Lung microvascular endothelial cell (primary cell): ENCODE measurements at regions not wholly inside any gene's neighbourhood (a gene's known extent, or its start where the extent isn't known, plus 50 kb on each side); places are given as distances from the start of the nearest gene placed in this dataset.

Experiments
- DNase-seq, 2 donors: peaks; one replicate each; pipeline versions ENCODE4 v3.0.0 to v3.0.0-alpha.2; 2010; ENCODE audit warnings: low read depth in 2 of 2

DNA sequence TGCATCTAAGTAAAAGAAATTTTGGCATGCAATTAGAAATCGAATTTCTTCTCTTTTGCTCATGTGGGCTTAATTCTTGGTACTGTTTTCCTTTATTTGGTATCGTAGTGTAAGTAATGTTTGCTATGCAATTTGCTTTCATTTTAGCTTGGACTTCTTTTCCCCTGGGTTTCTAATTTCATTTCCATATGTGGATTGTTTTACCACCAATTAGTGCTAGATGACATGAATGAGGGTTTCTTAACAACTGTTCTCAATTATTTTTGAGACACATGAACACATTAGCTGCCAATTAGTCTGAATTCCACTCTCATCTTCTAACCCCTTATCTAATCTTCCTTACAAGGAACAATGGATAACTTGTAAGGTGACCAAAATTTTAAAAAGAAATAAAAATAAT lies 1047.2 kb upstream of the PIK3C3 start:
- no peak for DNase-seq

DNA sequence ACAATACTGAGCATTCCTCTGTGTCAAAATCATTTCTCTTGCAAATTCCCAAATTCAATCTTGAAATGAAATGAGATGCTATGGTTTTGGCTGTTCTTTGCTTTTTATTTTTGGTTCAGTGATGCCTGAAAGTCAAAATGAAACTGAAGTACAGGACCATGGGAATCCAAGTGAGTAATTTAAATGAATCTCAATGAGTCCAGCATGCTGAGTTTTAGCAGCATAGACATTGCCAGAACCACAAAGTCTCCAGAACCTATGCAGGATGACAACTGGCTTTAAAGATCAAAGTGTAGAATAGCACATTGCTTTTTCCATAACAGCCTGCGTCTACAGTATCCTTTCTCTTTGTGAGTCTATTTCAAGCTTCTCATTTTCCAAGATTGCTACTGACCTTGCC lies 1050.7 kb upstream of the PIK3C3 start:
- no peak for DNase-seq

DNA sequence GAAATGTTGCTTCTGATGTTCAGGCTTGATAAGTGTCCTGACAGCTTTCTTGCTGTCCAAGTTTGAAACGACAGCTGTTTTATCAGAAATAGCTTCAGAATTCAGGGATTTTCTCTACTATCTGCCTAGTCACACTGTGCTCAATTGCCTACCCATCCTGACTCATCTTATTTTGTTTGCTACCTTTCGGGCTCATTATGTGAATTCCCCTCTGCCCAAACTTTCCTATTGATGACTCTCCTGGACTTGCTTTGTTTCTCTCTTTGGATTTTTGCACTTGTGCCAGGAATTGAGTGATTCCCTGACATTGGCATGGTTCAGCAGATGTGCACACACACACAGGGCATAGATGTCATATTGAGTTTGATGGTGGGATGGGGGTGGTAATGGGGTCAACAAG lies 1052.6 kb upstream of the PIK3C3 start:
- peak in 1 of 2 donors; percentile 35 for DNase-seq

DNA sequence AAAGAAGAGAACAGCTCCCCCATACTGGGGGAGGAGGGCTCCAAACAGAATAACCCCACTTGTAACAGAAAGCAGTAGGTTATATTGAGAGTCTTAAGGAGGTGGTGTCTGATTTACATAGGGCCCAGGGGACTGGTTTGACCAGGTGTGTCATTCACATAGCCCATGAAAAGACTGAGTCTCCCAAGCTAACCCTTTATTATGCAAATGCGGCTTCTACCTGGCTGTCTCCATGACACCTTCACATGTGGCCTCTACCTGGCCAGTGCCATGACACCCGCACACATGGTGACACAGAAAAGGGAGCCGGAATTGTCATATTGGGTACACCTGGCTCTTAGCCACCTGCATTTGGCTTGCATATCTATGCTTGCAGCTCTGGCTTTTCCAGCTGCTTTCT lies 1057.2 kb upstream of the PIK3C3 start:
- DNase-seq, result no peak

DNA sequence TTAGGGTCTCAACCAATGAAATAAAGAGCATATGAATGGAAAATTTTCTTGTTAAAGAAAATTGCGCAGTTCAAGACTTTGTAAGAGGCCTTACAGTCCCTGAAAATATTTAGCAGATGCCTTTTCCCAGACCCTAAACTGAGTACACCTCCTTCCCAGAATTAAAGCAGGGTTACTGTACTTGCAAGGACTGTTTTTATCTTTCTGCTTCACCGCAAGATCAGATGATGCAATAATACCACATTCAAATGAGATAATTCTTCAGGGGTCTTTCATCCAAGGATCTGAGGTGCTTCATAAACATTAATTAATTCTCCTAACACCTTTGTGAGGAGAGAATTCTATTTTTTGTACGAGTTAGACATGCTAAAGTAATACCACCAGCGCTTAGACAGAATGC lies 1071.8 kb upstream of the PIK3C3 start:
- no peak for DNase-seq

DNA sequence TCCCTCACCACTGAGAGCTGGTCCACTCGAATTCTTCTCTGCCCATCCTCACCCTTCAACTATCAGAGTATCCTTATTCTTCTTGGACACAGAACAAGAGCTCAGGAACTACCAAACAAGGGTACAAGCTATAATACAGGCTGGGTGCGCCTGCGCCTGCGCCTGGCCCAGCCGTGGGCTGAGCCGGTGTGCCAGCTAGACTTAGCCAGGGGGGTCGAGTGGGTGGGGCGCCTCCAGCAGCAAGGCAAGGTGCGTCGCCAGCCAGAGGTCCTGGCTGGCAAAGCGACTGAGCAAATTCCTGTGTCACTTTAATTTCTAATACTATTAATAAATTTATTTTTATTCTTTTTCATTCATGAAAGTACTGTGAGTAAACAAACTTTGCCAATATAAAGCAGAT lies 1072.6 kb upstream of the PIK3C3 start:
- DNase-seq, result no peak

DNA sequence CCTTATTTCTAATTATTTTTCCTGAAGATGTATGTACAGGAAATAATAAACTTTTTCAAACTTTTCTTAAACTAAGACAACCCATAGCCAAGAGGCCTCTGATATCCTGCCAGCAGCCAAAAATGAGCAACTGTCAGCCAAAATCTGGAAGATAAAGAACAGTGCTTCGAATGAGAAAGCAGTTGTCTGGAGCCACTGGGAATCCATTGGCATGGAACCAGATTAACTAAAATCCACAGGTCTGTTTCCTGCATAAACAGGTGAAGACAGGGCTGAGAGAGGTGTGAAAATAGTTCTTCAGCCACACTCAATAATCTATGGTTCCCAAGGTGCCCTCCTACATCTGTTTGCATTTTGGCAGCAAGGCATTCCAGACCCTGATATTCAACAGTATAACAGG lies 1076.7 kb upstream of the PIK3C3 start:
- no peak for DNase-seq

DNA sequence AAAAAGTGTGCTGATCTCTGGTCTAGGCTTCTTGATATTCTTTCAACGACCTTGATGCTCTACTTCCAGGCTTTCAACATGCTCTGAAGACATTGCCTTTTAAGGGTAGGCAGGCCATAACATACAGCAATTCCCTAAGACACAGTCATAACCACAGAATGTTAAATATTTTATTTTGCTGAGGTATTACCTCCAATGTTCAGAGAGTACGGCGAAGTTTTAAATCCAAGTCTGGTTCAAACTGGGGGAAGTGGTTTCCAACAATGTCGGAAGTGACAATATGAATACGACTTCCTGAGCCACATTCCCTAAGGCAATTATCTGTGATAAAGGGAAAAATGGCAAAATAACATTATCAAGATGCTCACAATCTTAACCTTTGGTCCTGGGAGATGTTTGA lies 1077.9 kb upstream of the PIK3C3 start:
- peak in 1 of 2 donors; percentile 50 for DNase-seq

DNA sequence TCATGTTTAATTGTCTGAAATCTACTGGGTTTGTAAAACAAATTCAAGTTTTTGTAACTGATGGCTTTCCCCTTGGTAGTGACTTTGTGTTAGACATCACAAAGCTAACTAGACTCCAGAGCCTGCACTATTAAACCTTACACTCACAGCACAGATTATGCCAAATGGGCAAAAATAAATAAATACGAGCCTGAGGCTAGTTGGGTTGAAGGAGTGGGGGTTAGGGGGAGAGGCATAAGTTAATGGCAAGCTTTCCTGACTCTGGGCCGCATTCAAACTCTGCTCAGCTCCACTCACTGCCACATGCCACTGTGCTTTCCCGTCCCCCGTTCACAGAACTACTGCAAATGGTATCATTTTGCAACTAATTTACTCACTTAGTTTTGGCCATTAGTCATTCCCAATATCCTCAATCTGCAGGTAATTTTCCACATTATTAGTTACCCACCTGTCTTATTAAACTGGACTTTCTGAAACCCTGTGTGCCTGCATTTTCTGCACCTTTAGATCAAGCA lies 1079.9 kb upstream of the PIK3C3 start:
- DNase-seq, result no peak

DNA sequence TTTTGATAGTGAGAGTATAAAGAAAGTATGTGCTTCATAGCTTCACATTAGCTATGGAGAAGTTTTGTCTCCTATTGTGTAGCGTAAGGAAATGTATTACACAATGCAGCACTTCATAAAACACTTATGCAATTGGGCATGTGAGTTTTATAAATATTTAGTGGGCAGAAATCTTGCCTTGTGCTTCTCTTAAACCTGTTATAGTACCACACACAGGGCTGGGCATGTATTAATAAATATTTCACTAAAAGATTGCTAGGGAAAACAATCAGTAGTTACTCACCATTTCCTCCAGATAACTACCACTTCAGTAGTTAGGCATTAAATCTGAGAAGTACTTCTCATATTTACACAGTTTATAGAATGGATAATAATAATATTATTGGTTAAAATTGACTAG lies 1080.8 kb upstream of the PIK3C3 start:
- peak in 1 of 2 donors; percentile 24 for DNase-seq

DNA sequence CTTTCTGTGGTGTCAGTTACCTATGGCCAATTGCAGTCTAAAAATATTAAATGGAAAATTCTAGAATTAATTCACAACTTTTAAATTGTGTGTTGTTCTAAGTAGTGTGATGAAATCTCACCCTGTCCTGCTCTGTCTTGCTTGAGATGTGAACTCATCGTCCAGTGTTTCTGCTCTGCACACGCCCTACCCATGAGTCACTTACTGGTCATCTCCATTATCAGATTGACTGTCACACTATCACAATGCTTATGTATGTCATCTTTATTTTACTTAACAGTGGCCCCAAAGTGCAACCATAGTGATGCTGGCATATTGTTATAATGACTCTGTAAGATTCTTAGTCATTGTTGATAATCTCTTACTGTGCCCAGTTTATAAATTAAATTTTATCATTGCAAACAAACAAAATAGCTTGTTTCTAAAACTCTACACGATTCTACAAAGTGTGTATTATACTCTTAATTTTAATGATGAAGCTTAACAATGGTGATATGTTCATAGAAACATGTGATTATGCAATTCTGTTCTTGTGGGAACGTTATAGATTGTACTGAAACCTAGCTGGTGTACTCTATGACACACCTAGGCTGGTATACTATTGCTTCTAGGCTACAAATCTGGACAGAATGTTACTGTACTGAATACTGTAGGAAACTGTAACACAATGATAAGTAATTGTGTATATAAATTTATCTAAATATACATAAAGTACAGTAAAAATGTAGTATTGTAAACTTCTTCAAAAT lies 1086.8 kb upstream of the PIK3C3 start:
- DNase-seq, result peak; percentile 1 to 74

DNA sequence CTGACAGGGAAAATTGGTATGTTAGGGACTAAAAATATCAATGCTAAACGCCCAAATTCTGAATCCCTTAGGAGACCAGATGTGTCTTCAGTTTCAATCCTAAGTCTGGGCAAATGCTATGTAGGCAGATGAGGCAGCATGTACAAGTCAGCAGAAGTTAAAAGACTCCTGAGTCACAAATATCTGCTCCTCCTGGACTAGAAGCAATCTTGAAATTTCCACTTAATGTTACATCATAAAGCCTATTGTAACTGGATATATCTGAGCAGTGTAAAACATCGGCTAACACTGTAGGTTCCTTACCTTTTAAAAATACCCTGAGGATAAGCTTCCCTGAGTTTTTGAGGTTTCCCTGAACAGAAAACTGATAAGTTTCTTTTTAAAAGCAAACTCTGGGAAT lies 1087.6 kb upstream of the PIK3C3 start:
- peak in 1 of 2 donors; percentile 5 for DNase-seq

DNA sequence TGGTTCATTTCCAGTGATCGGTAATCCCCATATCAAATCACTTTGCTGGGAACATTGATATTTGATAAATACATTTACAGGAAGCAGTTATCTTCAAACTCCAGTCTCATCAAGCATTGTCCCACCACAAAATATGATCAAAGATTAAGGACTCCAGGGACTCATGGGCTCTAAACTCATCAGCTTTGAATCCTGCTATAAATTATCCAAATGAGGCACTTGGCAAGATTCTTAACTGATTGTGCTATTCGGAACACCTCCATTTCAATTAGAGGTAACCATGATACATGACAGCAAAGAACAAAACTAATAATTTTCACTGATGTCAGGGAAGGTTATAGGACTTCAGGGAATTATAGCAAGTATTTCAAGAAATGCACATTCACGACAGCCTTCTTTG lies 1088.1 kb upstream of the PIK3C3 start:
- DNase-seq, result no peak

DNA sequence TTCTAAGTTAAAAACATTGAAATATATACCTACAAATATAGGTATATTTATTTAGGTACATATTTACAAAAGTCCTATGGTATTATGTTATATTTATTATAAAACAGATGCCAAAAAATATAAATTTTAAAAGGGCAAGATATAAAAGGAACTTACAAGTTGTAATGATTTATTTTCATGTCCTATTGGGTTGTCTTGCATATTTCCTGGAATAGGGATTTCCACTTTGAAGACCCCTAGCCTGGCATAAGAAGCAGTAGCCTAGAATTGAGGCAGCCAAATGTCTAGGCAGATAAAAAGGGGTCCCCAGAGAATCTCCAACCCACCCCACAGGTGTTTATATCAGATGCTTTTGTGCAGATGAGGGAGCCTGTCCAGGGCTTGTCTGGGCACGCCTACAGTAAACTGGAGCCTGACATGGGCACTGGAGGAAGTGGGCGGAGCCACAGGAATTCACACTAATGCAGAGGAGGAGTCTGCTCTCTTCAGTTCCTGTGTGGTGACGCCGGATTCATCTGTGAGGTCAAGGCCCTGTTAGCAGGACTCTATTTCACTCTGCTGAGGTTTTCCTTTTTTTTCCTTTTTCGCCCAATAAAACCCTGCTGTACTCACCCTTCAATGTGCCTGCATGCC lies 1088.9 kb upstream of the PIK3C3 start:
- DNase-seq, result peak in 1 of 2 donors; percentile 3

DNA sequence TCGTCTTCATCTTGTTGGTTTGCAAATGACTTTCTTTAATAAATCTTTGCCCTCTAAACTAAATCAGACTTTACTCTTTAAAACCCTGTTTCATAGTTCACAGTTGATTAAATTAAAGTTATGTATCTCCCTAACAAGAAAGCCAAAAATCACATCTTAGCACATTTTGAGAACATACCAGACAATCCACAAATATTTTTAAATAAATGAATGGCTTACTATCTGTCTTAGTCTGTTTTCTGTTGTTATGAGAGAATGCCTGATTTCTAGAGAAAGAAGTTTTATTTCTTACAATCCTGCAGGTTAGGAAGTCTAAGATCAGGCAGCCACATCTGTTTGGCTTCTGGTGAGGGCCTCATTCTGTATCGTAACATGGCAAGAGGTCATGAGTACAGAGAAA lies 1090.2 kb upstream of the PIK3C3 start:
- no peak for DNase-seq

DNA sequence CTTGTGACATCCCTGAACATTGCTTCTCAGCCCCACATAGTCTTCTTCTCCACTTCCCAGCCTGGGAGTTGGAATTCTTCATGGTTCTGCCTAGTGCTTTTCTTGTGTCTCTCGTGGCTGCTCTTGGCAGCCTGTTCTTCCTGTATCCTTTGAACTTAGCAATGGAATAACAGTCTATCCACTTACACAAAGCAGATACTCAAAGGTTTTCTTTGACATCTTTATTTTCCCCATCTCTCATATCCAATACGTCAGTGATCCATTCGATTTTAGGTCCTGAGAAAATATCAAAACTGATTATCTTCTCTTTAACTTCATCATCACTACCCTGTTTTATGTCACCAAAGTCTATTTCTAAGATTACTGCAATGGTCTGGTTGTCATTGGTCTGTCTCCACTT lies 1091.2 kb upstream of the PIK3C3 start:
- no peak for DNase-seq

DNA sequence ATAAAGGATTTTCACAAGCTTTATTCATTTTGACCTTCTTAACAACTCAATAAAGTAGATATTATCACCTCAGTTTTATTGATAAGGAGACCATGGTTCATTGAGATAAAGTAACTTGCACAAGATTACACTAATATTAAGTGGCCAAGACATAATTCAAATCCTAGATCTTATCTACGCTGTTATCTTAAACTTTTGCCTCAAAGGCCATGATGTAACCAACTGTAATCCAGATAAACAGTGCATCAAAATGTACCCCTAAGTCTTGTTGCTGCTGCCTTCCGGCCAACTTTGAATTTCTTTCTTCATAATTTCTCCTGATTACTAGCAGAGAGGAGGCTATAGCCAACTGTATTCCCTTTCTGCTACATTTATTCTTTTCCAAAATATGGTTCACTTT lies 1094.8 kb upstream of the PIK3C3 start:
- no peak for DNase-seq

DNA sequence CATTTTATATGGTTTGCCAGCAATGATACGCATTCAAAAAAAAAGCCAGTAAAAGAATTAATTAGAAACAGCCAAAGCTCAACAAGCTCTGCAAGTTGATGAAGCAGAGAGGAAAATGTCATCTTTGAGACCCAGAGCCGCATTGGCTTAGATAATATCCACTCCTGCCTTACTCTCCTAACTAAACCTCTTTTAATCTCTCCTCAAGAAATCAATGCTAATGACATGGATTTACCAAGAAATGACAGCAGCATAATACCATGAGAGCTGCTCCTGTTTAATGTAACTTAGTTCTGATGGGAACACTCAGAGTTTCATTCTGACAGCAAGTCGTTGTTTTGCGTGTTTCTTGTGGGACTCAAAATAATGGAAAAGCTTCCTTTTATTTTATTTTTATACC lies 1099.4 kb upstream of the PIK3C3 start:
- DNase-seq, result no peak

DNA sequence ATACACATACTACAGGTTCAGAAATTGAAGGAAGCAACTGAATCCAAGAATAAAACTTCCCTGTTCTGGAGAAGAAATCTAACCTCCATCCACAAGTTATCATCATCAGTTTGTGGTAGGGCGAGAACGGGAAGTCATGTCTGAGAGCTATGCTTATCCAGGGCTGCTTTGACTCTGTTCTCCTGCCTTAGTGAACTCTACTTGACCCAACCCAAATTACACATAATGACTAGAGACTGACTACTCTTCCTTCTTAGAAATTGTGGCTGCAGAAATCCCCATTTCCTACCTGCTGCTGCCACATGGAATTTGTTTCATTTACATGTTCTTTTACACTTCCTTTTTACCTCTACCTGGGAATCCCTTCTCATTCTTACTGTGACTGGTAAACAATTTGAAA lies 1102.6 kb upstream of the PIK3C3 start:
- DNase-seq, result no peak

DNA sequence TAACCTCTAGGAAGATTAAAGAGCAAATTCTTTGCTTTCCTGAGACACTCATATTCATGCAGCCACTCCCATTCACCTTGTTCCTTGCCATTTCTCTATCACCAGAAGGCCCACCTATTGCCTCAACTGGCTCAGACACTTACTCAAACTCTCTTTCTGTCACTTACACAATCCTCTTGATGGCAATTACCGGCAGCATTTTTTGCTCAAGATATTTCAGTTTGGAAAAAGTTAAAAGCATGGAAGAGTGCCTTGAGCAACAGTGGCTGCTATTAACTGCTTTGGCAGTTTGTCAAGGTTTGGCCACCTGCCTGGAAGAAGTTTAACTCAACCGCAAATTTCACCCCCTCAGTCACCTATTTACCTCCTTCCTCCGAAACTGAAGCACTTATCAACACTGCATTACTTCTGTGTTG lies 1104.0 kb upstream of the PIK3C3 start:
- DNase-seq, result no peak

DNA sequence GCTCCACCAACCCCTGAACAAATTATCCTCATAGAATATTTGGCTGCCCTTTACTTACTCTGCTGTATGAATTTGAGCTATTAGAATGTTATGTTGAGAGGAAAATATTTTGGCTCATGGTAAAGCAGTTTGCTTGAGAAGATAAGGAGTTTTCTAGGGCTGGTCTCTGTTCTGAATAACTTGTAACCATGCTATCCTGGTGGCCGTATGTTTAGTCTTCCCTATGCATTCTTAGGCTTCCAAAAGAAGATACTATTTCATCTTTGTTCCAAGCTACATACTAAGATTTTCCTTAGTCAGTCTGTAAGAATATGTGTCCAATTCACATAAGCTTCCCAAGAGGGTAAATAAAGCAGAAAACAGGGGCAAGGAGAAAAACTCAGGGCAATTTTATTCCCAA lies 1105.1 kb upstream of the PIK3C3 start:
- no peak for DNase-seq

DNA sequence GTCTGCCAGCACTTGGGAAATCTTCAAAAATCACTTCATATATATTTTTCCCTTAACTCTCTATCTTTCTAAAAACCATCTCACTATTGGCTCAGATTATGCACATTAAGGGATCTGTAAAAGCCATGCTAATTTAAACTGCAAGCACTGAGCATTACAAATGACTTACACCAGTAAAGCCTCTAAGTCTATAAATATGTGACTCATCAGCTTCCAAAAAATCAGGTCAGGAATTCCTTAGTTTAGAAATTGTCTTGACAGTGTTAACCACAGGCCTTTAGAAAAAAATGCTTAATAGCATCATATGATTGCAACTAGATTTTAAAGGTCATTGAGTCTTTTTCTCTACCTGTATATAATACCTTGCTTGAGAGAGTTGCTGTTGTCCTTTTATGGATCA lies 1113.6 kb upstream of the PIK3C3 start:
- DNase-seq, result no peak

DNA sequence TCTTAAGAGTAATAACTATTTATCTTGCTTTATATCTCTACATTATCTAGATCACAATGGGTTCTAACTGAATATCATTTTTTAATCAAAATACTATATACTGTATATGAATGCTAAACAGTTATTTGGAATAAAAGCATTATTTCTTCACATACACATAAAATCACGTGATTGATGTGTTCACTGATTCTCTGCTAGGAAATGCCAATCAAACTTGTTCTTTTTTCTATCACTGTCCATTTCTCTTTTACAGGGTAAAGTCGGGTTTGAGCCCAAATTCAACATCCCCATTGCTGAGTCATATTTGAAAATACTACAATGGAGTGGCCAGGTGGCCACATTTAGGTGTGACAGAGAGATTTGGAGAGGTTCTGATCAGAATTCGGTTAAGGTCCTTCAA lies 1114.0 kb upstream of the PIK3C3 start:
- no peak for DNase-seq
